ENCODE measurements at regions not wholly inside any gene's neighbourhood (a gene's known extent, or its start where the extent isn't known, plus 50 kb on each side); places are given as distances from the start of the nearest gene placed in this dataset.

DNA sequence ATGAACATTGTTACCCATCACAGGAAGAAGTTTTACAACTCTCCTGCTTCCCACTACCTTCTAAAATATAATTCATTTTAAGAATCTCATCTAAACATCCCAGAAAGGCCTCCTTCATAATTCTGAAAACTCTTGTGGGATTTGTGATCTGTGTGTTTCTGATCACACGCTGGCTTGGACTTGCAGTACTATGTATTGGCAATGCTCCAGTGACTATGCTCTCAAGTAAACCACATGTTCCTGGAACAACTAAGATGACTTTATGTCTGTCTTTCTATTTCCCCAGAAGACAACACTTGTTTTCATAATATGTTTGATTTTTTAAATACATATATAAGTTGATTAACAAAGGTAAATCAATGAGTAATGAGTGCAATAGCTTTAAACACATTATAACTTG is 376.6 kb upstream of the NETO1 start:
- no peak for DNase-seq (ENCODE audit: low read depth, low spot score)

DNA sequence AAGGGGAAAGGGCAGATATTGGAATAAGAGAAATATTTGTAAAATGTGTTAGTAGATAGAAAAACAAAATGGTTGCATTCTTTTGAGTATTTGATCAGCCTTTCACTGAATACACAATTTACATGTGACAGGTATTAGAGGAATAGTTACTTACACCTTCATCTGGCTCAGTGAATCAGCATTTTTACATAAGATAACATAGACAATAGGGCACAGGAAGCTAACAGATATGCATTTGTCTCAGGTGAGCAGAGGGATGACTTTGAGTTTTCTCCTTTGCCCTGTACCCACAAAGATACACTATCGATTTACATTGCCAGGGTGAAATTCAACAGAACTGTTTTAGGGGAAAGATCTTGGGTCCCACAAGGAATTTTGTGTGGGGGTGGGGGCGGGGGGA is 373.1 kb upstream of the NETO1 start:
- no peak for DNase-seq (ENCODE audit: low read depth, low spot score)

DNA sequence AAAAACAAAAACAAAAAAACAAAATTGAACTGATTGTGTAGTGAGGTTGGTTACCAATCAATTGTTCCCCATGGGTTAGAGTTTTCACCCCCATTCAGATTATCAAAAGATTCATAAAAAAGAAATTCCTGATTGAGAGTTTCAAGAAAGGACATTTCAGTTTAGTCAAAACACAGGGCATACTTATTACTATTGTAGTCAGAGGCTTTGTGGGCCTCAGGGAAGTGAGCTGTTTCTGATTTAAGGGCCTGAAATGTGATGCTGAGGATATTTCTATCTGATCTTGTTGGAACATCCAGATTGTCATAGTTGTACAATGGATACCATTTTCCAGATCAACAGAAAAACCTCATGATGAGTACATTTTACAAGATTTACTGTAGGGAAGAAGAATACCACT is 368.1 kb upstream of the NETO1 start:
- no peak for DNase-seq (ENCODE audit: low read depth, low spot score)

- DNase-seq (ENCODE audit: low read depth, low spot score): no peak
These were observed 367.7 kb upstream of the NETO1 start for GRCh38 chr18:73235491-73235890.

- no peak for DNase-seq (ENCODE audit: low read depth, low spot score)
These were observed 365.1 kb upstream of the NETO1 start for GRCh38 chr18:73232933-73233332.

DNA sequence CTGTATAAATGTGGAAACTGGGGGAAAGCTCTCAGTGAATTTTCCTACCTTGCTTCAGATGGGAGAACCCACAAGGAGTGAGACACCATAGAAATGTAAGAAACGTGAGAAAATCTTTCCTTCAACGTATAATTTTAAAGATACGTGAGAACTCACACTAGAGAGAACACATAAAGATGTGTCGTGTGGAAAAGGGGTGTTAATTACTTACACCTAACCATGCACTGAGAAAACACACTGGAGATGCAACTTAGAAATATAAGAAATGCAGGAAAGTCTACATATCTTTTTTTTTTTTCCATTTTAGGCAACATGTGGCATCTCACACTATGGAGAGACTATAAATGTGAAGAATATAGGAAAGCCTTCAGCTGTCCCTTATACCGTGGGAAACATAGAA is 352.9 kb upstream of the NETO1 start:
- DNase-seq (ENCODE audit: low read depth, low spot score): no peak

DNA sequence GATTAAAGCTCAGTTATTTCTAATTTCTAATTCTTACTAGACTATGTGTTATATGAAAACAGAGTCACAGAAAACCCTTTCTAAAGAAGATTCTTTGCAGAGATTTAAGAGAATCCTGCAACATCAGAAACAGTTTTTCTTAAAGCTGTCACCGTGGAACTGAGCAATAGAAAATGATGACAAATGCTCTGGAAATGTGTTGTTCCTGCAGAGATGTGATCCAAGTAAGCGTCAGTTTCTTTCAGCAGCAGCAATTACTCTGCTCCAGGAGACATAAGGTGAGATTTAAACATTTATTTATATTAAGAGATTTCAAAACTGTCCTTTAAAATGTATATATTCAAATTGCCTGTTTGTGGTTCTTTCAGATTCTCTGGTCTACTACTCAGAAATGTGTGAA is 350.5 kb upstream of the NETO1 start:
- DNase-seq (ENCODE audit: low read depth, low spot score): no peak

DNA sequence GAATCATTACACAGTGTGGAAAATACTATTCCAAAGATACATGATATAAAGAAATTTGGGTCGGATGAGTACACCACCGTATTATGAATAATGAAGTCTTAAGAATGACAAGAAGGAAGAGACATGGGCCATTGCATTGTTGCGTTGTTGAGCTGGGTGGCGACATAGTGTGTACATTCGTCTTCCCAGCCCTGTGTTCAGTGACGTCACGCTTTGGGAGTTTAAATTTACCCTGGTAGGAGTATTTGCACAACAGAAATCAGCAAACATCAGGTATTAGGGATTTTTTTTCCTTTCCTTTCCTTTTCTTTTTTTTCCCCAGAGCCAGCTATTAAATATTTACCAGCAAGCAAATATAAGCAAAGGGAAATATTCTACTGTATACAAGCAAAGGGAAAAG is 347.2 kb upstream of the NETO1 start:
- no peak for DNase-seq (ENCODE audit: low read depth, low spot score)

DNA sequence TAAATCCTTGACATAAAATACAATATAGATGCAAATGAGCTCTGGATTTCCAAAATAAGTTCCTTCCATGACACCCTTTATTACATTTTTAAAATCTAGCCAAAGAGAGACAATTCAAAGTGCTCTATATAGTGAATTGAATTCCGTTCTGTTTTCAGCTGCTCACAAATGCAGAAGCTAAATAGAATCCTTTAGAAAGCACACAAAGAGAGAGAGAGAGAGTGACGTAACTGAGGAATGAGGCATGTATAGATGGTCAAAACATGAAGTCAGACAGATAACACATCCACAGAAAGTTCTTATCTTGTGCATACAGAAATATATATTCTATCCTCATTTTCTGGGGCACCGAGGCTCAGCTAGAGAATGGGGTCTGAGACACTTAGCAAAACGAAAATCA is 344.7 kb upstream of the NETO1 start:
- no peak for DNase-seq (ENCODE audit: low read depth, low spot score)

- no peak for DNase-seq (ENCODE audit: low read depth, low spot score)
These were observed 334.2 kb upstream of the NETO1 start for GRCh38 chr18:73201940-73202339.

- DNase-seq (ENCODE audit: low read depth, low spot score): no peak
These were observed 331.4 kb upstream of the NETO1 start for GRCh38 chr18:73199151-73199550.

GRCh38 chr18:73189718-73190117 is 321.9 kb upstream of the NETO1 start:
- DNase-seq (ENCODE audit: low read depth, low spot score): no peak

- DNase-seq (ENCODE audit: low read depth, low spot score): no peak
These were observed 300.4 kb upstream of the NETO1 start for GRCh38 chr18:73168236-73168635.

- no peak for DNase-seq (ENCODE audit: low read depth, low spot score)
These were observed 296.6 kb upstream of the NETO1 start for GRCh38 chr18:73164430-73164829.

- no peak for DNase-seq (ENCODE audit: low read depth, low spot score)
These were observed 295.4 kb upstream of the NETO1 start for GRCh38 chr18:73163236-73163635.

- no peak for DNase-seq (ENCODE audit: low read depth, low spot score)
These were observed 288.3 kb upstream of the NETO1 start for GRCh38 chr18:73156117-73156516.

DNA sequence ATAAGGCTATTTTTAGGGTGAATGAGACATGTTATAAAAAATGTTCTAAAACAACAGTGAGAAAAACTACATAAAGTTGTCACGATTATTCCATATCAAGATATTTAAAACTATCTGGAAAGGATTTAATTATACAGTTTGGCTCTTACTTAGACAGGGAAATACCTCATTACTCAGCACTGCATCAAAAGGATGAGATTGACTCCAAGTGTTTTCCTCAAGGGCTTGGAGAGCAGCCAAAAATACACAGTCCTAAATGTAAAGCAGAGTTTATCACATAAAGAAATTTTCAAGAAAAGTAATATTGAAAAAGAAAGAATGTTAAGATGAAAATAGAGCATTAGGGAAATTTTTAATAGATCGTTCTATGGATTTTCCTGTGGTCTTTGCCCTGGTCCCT is 285.5 kb upstream of the NETO1 start:
- DNase-seq (ENCODE audit: low read depth, low spot score): no peak

DNA sequence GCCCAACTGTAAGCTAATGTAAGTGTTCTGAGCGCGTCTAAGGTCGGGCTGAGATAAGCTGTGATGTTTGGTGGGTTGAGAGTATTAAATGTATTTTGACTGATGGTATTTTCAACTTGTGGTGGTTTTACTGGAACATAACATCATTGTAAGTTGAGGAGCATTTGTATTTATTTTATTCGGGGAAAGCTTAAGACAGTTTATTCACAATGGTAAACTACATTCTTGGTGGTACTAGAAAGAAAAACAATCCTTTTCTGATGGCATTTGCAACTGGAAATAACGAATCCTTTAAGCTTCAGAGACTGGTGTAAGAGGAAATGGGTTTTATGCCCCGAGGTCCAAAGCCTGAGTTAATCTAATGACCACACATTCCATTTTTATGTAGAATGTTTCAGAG is 283.3 kb upstream of the NETO1 start:
- no peak for DNase-seq (ENCODE audit: low read depth, low spot score)

GRCh38 chr18:73150199-73150598 is 282.4 kb upstream of the NETO1 start:
- DNase-seq (ENCODE audit: low read depth, low spot score): no peak

- DNase-seq (ENCODE audit: low read depth, low spot score): no peak
These were observed 279.8 kb upstream of the NETO1 start for GRCh38 chr18:73147590-73147989.

- DNase-seq (ENCODE audit: low read depth, low spot score): no peak
These were observed 276.2 kb upstream of the NETO1 start for GRCh38 chr18:73144030-73144429.

- DNase-seq (ENCODE audit: low read depth, low spot score): no peak
These were observed 268.3 kb upstream of the NETO1 start for GRCh38 chr18:73136134-73136533.

DNA sequence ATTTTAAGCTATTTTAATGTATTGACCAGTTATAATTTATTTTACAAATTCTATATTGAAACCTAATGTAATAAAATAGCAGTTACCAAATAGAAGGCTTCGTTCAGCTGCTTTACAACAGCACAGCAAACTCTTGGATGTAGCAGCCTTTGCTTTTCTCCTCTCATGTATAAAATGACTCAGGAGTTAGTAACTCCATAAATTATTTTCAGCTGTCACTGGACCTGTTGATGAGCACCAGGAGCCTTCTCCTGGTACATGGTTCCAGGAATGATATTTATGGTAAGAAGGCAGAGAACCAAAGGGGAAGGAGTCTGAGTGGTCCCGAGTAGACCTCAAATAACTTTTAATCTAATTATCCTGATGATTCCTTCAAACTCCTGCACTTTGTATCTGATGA is 256.4 kb upstream of the NETO1 start:
- DNase-seq (ENCODE audit: low read depth, low spot score): no peak

DNA sequence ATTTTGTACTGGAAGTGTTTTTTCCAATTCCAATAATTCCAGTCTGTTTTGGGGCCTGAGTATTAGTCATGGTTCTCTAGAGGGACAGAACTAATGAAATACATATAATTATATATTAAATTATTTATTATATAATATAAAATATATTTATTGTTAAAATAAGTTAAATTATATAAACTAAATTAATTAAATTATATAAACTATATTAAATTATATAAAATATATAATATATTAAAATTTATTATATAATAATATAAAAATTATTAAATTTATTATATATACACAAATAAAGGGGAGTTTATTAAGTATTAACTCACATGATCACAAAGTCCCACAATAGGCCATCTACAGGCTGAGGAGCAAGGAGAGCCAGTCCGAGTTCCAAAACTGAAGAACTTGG is 253.4 kb upstream of the NETO1 start:
- no peak for DNase-seq (ENCODE audit: low read depth, low spot score)

DNA sequence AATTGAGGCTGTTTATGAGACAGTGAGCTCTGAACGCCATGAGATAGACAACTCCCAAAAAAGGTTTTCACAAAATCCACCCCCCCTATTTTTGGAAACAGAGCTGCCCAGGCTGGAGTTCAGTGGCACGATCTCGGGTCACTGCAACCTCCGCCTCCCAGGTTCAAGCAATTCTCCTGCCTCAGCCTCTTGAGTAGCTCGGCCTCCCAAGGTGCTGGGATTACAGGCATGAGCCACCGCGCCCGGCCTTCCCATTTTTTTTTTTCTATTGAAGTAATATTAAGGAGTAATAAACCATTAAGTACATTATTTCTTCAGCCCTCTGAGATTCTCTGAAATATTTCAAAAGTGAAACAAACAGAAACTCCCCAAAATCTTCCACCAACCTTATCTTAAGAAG is 252.8 kb upstream of the NETO1 start:
- DNase-seq (ENCODE audit: low read depth, low spot score): no peak

All from brain pericyte (primary cell).